GM12892 (cell line): ENCODE measurements at regions not wholly inside any gene's neighbourhood (a gene's known extent, or its start where the extent isn't known, plus 50 kb on each side); places are given as distances from the start of the nearest gene placed in this dataset.

Experiments
- DNase-seq: peaks from one replicate; pipeline ENCODE4 v3.0.0; 2011; ENCODE audit not compliant: insufficient read length
- FAIRE-seq: peaks from 2 replicates; lab custom pipeline; 2011; peaks lifted over from hg19 to GRCh38; lab: Jason Lieb, UNC
- POLR2A ChIP-seq: IDR thresholded peaks from 2 replicates; pipeline ENCODE4 v1.6.1; 2011; ENCODE audit warnings: low read depth, low read length, control low read depth
- POLR2AphosphoS5 ChIP-seq: IDR thresholded peaks from 2 replicates; pipeline ENCODE4 v1.6.1; 2011; ENCODE audit warnings: low read depth, low read length, control low read depth
- TAF1 ChIP-seq: IDR thresholded peaks from 2 replicates; pipeline ENCODE4 v1.6.1; 2011; ENCODE audit warnings: low read depth, mild to moderate bottlenecking, control low read depth, low read length, borderline replicate concordance

GRCh38 chr4:60078984-60079383 is 1121.1 kb upstream of the ADGRL3 start:
- no peak for DNase-seq
- no peak for FAIRE-seq
- TF ChIP-seq POLR2A (no peak), POLR2AphosphoS5 (no peak), TAF1 (no peak)

- no peak for FAIRE-seq
- no peak for TF ChIP-seq TAF1
- no peak for TF ChIP-seq POLR2AphosphoS5
- TF ChIP-seq POLR2A: no peak
- DNase-seq: no peak
These were observed 1118.3 kb upstream of the ADGRL3 start for GRCh38 chr4:60081839-60082238.

- no peak for TF ChIP-seq POLR2A
- no peak for TF ChIP-seq TAF1
- no peak for TF ChIP-seq POLR2AphosphoS5
- no peak for FAIRE-seq
- DNase-seq: no peak
These were observed 1111.2 kb upstream of the ADGRL3 start for GRCh38 chr4:60088807-60089486.

- DNase-seq (no peak), FAIRE-seq (no peak)
- TF ChIP-seq POLR2A (no peak), POLR2AphosphoS5 (no peak), TAF1 (no peak)
These were observed 1110.4 kb upstream of the ADGRL3 start for GRCh38 chr4:60089546-60090273.

- TF ChIP-seq POLR2AphosphoS5: no peak
- TF ChIP-seq TAF1: no peak
- TF ChIP-seq POLR2A: no peak
- FAIRE-seq: no peak
- DNase-seq: no peak
These were observed 1103.5 kb upstream of the ADGRL3 start for GRCh38 chr4:60096676-60097075.

GRCh38 chr4:60116592-60116991 is 1083.5 kb upstream of the ADGRL3 start:
- DNase-seq (no peak), FAIRE-seq (no peak)
- TF ChIP-seq POLR2A: no peak

GRCh38 chr4:60117726-60118323 is 1082.3 kb upstream of the ADGRL3 start:
- FAIRE-seq (no peak), DNase-seq (no peak)
- TF ChIP-seq POLR2AphosphoS5 (no peak), POLR2A (no peak), TAF1 (no peak)

GRCh38 chr4:60122820-60123219 is 1077.3 kb upstream of the ADGRL3 start:
- DNase-seq (no peak), FAIRE-seq (no peak)
- no peak for TF ChIP-seq TAF1
- TF ChIP-seq POLR2A: no peak
- TF ChIP-seq POLR2AphosphoS5: no peak

GRCh38 chr4:60128888-60129287 is 1071.2 kb upstream of the ADGRL3 start:
- FAIRE-seq: no peak
- DNase-seq: no peak
- no peak for TF ChIP-seq POLR2A
- TF ChIP-seq POLR2AphosphoS5: no peak
- TF ChIP-seq TAF1: no peak

GRCh38 chr4:60129740-60130139 is 1070.4 kb upstream of the ADGRL3 start:
- TF ChIP-seq POLR2A (no peak), POLR2AphosphoS5 (no peak), TAF1 (no peak)
- no peak for DNase-seq
- no peak for FAIRE-seq

- TF ChIP-seq TAF1 (no peak), POLR2A (no peak), POLR2AphosphoS5 (no peak)
- no peak for DNase-seq
- FAIRE-seq: no peak
These were observed 1066.8 kb upstream of the ADGRL3 start for GRCh38 chr4:60133375-60133774.

- DNase-seq: no peak
- TF ChIP-seq TAF1 (no peak), POLR2AphosphoS5 (no peak), POLR2A (no peak)
- FAIRE-seq: no peak
These were observed 1066.0 kb upstream of the ADGRL3 start for GRCh38 chr4:60134099-60134498.

GRCh38 chr4:60155088-60155487 is 1045.0 kb upstream of the ADGRL3 start:
- DNase-seq (no peak), FAIRE-seq (no peak)
- TF ChIP-seq TAF1 (no peak), POLR2AphosphoS5 (no peak), POLR2A (no peak)
